ENCODE measurements at regions not wholly inside any gene's neighbourhood (a gene's known extent, or its start where the extent isn't known, plus 50 kb on each side); places are given as distances from the start of the nearest gene placed in this dataset.

DNA sequence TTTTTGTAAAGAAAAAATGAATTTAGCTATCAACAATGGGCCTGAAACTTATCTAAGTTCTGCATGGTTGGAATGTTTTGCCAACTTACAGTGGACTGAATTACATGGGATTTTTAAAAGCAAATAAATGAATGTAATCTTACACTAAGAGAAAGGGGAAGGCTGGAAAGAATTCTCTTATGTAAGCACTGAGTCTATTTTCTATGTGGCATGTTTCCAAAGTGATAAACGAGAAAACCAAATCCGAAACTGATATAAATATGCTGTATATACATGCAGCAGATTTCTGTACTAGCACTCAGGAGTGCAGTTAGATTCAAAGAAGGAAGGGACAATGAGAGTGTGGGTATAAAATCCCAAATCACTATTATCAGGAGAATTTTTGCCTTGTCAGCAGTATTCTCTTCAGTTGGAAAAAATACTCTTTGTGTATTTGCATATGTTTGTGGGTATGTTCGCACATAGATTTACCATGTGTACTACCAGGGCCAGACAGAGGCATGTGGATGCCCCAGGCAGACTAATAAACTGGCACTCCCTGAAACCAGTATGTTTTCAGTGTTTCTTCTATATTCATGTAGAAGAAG is 334.3 kb upstream of the SEMA3D start:
- H3K27ac ChIP-seq: no peak overlapping the region
- TF ChIP-seq, protein P1, sequence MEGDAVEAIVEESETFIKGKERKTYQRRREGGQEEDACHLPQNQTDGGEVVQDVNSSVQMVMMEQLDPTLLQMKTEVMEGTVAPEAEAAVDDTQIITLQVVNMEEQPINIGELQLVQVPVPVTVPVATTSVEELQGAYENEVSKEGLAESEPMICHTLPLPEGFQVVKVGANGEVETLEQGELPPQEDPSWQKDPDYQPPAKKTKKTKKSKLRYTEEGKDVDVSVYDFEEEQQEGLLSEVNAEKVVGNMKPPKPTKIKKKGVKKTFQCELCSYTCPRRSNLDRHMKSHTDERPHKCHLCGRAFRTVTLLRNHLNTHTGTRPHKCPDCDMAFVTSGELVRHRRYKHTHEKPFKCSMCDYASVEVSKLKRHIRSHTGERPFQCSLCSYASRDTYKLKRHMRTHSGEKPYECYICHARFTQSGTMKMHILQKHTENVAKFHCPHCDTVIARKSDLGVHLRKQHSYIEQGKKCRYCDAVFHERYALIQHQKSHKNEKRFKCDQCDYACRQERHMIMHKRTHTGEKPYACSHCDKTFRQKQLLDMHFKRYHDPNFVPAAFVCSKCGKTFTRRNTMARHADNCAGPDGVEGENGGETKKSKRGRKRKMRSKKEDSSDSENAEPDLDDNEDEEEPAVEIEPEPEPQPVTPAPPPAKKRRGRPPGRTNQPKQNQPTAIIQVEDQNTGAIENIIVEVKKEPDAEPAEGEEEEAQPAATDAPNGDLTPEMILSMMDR (conservative IDR thresholded peaks at IDR 0.05): no peak

DNA sequence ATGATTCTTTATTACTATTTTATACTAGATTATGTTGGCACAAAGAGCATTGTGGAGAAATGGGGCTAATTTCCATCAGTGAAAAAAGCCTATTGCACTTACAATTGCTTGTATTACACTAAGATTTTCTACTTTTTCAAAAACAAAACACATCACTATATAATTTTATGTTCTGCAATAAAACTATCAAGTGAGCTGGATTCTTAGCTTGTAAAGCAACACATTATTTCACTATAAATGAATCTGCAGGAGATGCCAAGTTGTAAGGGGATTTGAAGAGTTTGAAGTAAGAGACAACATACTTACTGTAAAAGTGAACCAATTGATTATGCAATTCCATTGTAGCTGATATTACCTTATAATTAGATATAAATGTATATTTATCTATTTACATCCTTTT is 333.3 kb upstream of the SEMA3D start:
- TF ChIP-seq, protein P1 (conservative IDR thresholded peaks at IDR 0.05): no peak
- no peak overlapping the region for H3K27ac ChIP-seq

DNA sequence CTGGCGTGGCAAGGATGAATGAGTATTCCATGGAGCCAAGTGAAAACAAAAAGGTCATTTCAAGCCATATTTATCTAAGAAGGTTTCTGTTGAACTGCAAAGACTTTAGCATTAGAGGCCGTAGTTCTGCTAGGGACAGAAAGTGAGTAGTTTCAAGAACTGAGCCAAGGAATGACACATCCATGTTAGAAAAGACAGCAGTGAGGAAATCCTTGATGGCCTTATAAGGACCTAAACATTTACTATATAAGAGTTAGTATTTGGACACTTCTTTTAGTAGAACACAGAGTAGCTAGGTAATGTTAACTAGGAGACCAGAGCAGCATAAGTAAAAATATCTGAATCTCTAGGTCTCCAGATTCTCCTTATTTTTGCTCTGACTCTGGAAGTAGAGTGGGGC is 329.8 kb upstream of the SEMA3D start:
- H3K27ac ChIP-seq: no peak overlapping the region
- TF ChIP-seq, protein P1 (conservative IDR thresholded peaks at IDR 0.05): no peak

DNA sequence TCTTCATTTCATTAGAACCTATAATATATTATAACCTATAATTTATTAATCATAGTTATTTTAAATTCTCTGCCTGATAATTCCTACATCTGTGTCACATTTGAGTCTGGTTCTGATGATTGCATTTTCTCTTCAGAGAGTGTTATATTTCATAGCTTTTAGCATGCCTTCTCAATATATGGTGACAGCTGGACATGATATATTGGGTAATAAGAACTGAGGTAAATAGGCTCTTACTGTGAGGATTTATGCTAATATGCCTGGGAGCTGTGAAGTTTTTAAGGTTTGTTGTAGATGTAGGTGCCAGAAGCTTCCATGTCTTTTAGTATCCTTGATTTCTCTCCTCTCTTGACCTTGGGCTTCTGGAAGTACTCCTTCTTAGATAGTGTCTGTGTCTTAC is 325.9 kb upstream of the SEMA3D start:
- H3K27ac ChIP-seq: no peak overlapping the region
- TF ChIP-seq, protein P1 (conservative IDR thresholded peaks at IDR 0.05): no peak

DNA sequence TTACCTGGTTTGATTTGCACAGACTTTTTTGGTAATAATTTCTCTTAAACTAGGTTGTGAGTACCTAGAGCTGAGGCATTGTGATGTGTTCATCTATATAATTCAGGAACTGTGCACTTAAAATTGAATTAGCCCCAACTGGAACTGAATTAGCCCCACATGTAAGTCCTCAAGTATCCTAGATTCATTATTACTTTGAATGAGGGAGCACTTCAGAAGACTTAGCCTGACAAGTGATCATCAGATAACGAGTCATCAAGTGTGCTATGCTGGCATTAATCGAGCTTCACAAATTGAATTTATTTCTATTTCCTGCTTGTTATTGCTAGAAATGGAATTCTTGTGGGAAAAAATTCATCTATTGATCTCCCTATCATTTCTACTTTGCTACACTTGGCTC is 323.4 kb upstream of the SEMA3D start:
- H3K27ac ChIP-seq: no peak overlapping the region
- TF ChIP-seq, protein P1 (conservative IDR thresholded peaks at IDR 0.05): no peak

DNA sequence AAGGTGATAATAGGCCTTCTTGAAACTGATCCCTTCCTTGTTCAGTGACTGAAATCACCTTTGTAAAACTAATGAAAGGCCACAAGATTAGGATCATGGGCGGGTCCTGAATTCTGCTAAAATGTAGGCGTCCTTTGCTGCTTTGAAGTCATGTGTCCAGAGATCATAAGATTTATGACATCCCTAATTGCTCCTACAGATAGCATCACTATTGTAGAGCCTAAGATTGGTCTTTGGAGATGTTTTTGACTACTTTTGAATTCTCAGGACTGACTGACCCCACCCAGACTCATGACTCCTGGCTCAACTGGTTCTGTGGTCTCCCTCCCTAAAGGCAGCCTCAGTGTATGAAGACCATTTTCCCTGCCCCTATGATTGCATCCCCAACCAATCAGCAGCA is 322.6 kb upstream of the SEMA3D start:
- TF ChIP-seq, protein P1 (conservative IDR thresholded peaks at IDR 0.05): no peak
- H3K27ac ChIP-seq: no peak overlapping the region

DNA sequence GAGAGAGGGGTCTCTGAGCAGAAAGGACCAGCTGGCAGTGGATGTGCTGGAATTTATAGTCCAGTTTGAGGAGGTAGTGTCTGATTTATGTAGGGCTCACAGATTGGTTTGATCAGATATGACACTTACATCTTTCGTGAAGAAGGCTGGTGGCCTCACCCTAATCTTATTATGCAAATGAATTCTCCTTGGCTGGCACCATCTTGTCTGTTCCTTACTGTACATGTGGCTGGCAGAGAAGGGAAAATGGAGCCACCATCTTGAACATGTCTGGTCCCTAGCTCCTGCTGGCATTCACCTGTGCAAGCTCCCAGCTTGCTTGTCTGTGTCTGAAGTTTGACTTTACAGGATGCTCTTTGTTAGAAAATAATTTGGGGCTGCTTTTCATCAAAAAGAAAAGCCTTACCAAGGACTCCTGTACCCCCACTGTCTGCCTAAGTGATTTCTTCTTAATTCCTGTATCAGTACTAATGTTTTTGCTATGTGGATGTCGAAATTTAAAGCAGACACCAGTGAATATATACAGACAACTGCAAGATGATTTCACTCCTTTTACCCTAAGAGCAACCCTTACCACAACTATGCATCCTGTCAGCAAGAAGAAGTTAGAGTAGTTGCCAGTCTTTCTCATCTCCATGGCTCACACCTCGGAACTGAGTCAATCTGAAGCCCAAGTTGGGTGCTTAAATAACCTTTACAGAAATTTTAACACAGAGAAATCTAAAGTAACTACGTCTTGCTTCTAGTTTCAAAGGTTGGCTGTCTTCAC is 322.0 kb upstream of the SEMA3D start:
- no peak overlapping the region for H3K27ac ChIP-seq
- TF ChIP-seq, protein P1 (conservative IDR thresholded peaks at IDR 0.05): no peak
